B cell (primary cell): ENCODE measurements at regions not wholly inside any gene's neighbourhood (a gene's known extent, or its start where the extent isn't known, plus 50 kb on each side); places are given as distances from the start of the nearest gene placed in this dataset.

Source experiments
- ATAC-seq: fragments of 200-7000 bp; cut with Tn5 transposase; one replicate; pipeline ENCODE4 v1.10.0; 2021; ENCODE audit warnings: low read depth, mild to moderate bottlenecking, moderate number of reproducible peaks, moderate library complexity
- CTCF ChIA-PET: fragments of 350-600 bp; sonication (Branson Sonifier 250); formaldehyde crosslinking; loops from one replicate; lab custom pipeline; 2021; ENCODE audit warnings: antibody characterized with exemption, inconsistent platforms; lab: Charles Lee
- POLR2A ChIA-PET: fragments of 350-600 bp; sonication (Branson Sonifier 250); formaldehyde crosslinking; loops from one replicate; lab custom pipeline; 2021; ENCODE audit warnings: antibody characterized with exemption; lab: Charles Lee
- DNase-seq: peaks from one replicate; pipeline ENCODE4 v3.0.0; 2013
- H2AFZ ChIP-seq: 2 replicates; pipeline ENCODE4 v1.6.1; 2012; ENCODE audit warnings: mild to moderate bottlenecking, low read depth, low read length; ENCODE audit not compliant: insufficient read depth, poor library complexity, severe bottlenecking
- H3K27ac ChIP-seq, 2 donors: 1 replicate in 1 of 2; 2 replicates in 1 of 2; pipeline ENCODE4 v1.5.1; 2012 to 2013; ENCODE audit warnings: low read length in 2 of 2, mild to moderate bottlenecking in 2 of 2, moderate library complexity in 1 of 2
- H3K27me3 ChIP-seq, 4 experiments: fragments of 200-600 bp in 1 of 4; sonication (generic) in 1 of 4; replicated peaks in 1 of 4; 1 replicate in 2 of 4; 2 replicates in 2 of 4; pipeline versions ENCODE4 v1.6.1 to v1.7.0; 2013 to 2016; ENCODE audit warnings: low read length in 3 of 4, mild to moderate bottlenecking in 2 of 4, mixed read lengths in 1 of 4, moderate library complexity in 1 of 4; ENCODE audit not compliant: insufficient read depth in 4 of 4, control insufficient read depth in 3 of 4; ENCODE audit errors: control extremely low read depth in 1 of 4
- H3K36me3 ChIP-seq, 2 experiments: replicated peaks in 1 of 2; 1 replicate in 1 of 2; 2 replicates in 1 of 2; pipeline versions ENCODE4 v1.6.1 to v1.7.1; 2013; ENCODE audit warnings: low read length in 1 of 2; ENCODE audit not compliant: insufficient read depth in 2 of 2, control insufficient read depth in 1 of 2; ENCODE audit errors: control extremely low read depth in 1 of 2, extremely low read depth in 1 of 2
- H3K4me1 ChIP-seq, 2 donors: fragments of 200-600 bp in 1 of 2; sonication (generic) in 1 of 2; 1 replicate in 1 of 2; 2 replicates in 1 of 2; pipeline versions ENCODE4 v1.5.1 to v1.6.1; 2013 to 2017; ENCODE audit warnings: low read length in 2 of 2; ENCODE audit not compliant: control insufficient read depth in 2 of 2, insufficient read depth in 2 of 2
- H3K4me2 ChIP-seq: replicated peaks from 2 replicates; pipeline ENCODE3; 2012; ENCODE audit warnings: mild to moderate bottlenecking, low read depth, low read length; ENCODE audit not compliant: poor library complexity, severe bottlenecking
- H3K4me3 ChIP-seq, 5 experiments: fragments of 200-600 bp in 1 of 5; sonication (generic) in 1 of 5; 1 replicate in 3 of 5; 2 replicates in 2 of 5; pipeline versions ENCODE4 v1.5.1 to v1.7.0; 2011 to 2016; ENCODE audit warnings: low read length in 4 of 5, mild to moderate bottlenecking in 4 of 5, low read depth in 2 of 5, control low read depth in 1 of 5, moderate library complexity in 1 of 5; ENCODE audit not compliant: insufficient read depth in 1 of 5; ENCODE audit errors: control extremely low read depth in 1 of 5, extremely low read depth in 1 of 5
- H3K79me2 ChIP-seq: fragments of 200-600 bp; sonication (generic); one replicate; pipeline ENCODE4 v1.6.0; 2016; ENCODE audit warnings: low read length; ENCODE audit not compliant: control insufficient read depth, insufficient read depth
- H3K9ac ChIP-seq: fragments of 200-600 bp; sonication (generic); 2 replicates; pipeline ENCODE4 v1.6.1; 2017; ENCODE audit warnings: mild to moderate bottlenecking, low read length, moderate library complexity
- H3K9me3 ChIP-seq, 3 donors: one replicate each; pipeline versions ENCODE4 v1.6.1 to v1.7.1; 2013; ENCODE audit warnings: low read length in 2 of 3; ENCODE audit not compliant: control insufficient read depth in 2 of 3, insufficient read depth in 1 of 3; ENCODE audit errors: control extremely low read depth in 1 of 3
- H4K20me1 ChIP-seq: 2 replicates; pipeline ENCODE4 v1.6.0; 2012; ENCODE audit warnings: mild to moderate bottlenecking, low read length; ENCODE audit not compliant: insufficient read depth, control insufficient read depth, poor library complexity, severe bottlenecking
- H3K27ac Mint-ChIP-seq: one replicate; pipeline ENCODE4 v1.8.0; 2021; ENCODE audit warnings: mixed read lengths
- H3K27me3 Mint-ChIP-seq: one replicate; pipeline ENCODE4 v1.8.0; 2021; ENCODE audit warnings: mixed read lengths
- H3K4me1 Mint-ChIP-seq: one replicate; pipeline ENCODE4 v1.8.0; 2021; ENCODE audit warnings: mixed read lengths
- H3K4me3 Mint-ChIP-seq: one replicate; pipeline ENCODE4 v1.8.0; 2021; ENCODE audit warnings: mixed read lengths
- H3K9me3 Mint-ChIP-seq: one replicate; pipeline ENCODE4 v1.8.0; 2022; ENCODE audit warnings: mixed read lengths; ENCODE audit not compliant: insufficient read depth
- EZH2 ChIP-seq: IDR thresholded peaks from 2 replicates; pipeline ENCODE4 v1.6.1; 2012; ENCODE audit warnings: borderline replicate concordance, low read depth, mild to moderate bottlenecking, moderate library complexity, low read length; ENCODE audit not compliant: insufficient read depth, poor library complexity, severe bottlenecking
- WGBS: methylation state at CpG from one replicate; pipeline ENCODE4 v1.1.5; 2013; ENCODE audit warnings: missing lambda C conversion rate; ENCODE audit not compliant: insufficient coverage; 5-methylcytosine and 5-hydroxymethylcytosine counted together
- intact Hi-C: fragments of 100-400 bp; cut with micrococcal nuclease; formaldehyde crosslinking; loops from one replicate; pipeline ENCODE4 v1.10.0; 2022
- TF ChIP-seq, protein P1 (sequence below): fragments of 200-600 bp; IDR thresholded peaks from one replicate; pipeline ENCODE4 v1.8.0; 2022; ENCODE audit warnings: antibody characterized with exemption, mild to moderate bottlenecking

DNA sequence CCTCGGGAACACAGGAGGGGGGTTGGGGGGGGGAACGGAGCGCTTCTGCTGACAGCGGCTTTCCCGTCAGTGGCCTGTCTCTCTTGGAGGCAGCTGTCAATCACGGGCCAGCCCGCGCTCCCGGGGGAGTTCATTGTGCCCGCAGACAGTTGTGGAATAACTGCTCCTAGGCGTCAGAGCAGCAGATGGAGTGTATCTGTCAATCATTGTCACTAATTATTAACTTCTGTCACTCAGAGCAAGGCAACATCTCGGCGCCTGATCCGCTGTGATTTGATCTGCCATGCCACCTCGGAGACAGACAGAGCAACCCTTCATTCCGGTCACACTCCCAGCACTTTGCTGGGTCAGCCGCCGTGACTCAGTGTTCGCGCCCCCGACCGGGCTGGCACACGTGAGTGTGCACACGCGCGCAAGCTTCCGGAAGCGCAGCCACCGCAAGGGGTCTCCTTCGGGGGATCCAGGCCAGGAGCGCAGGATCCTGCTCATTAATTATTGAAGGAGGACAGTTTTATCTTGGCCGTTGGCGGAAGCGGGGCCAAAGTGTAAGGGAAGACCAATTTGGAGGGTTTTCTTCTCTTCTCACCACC, 75.8 kb downstream of the RRAGC start:
- Histone ChIP-seq H3K27ac (no peak overlapping the region), H3K9me3 (no peaks in the 10 kb centered on the region), H3K4me2 (no peak overlapping the region), H4K20me1 (no peaks in the 10 kb centered on the region), H3K4me3 (no peak overlapping the region), H3K36me3 (no peaks in the 10 kb centered on the region), H3K27me3 (peaks cover 0 to 33% (median 11%) of the 10 kb centered on the region in 4 experiments), H3K4me1 (no peaks in the 10 kb centered on the region), H2AFZ (no peak overlapping the region), H3K9ac (no peak overlapping the region), H3K79me2 (no peaks in the 10 kb centered on the region)
- no peak for TF ChIP-seq EZH2
- peaks cover 76% of the 10 kb centered on the region for H3K27me3 Mint-ChIP-seq
- H3K27ac Mint-ChIP-seq, result no peak overlapping the region
- 37% methylated on average over 25 of the region's 34 CpGs for WGBS
- DNase-seq, result no peak
- H3K9me3 Mint-ChIP-seq, result no peaks in the 10 kb centered on the region
- ChIA-PET POLR2A (no interaction called here), CTCF (no interaction called here)
- H3K4me3 Mint-ChIP-seq, result peak overlapping the region; percentile 30
- ATAC-seq, result no peak
- intact Hi-C loops, result no loop called here
- H3K4me1 Mint-ChIP-seq, result peaks cover 9% of the 10 kb centered on the region

DNA sequence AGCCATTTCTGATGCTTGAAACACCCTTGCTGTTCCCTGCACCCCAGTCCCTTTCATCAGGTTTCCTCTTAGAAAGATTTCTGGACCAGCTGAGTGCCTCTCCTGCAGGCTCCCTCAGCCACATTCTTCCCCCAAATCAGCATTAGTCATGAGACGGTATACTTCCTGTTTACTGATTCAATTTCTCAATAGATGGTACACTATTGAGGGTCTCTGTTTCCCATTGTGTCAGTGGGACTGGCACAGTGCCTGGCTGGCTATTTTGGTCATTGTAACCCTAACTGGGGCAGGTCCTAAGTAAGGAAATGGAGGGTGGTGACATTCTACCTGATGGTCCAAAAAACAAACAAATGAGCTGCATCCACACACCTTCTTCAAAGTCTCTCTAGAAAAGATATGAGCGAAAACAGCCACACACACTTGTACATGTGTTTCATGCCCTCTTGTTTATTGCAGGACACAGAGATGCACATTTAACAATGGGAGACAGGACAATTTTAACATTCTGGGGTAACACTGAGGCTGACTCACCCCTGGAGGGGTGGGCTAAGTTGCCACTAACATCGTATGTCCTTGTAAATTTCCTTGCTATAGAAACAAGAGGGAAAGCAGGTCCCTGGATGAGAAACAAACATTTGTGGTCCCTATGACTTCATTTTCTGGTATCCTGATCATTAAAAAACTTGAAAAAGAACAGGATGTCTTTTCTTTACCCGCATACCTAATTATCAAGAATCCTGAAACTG, 77.5 kb downstream of the RRAGC start:
- Histone ChIP-seq H2AFZ (no peak overlapping the region), H3K79me2 (no peaks in the 10 kb centered on the region), H3K4me1 (no peaks in the 10 kb centered on the region), H3K27ac (no peak overlapping the region), H3K36me3 (no peaks in the 10 kb centered on the region), H4K20me1 (no peaks in the 10 kb centered on the region), H3K4me3 (no peak overlapping the region), H3K27me3 (peaks cover 0 to 29% (median 10%) of the 10 kb centered on the region in 4 experiments), H3K9ac (no peak overlapping the region), H3K4me2 (no peak overlapping the region), H3K9me3 (no peaks in the 10 kb centered on the region)
- intact Hi-C loops, result no loop called here
- Mint-ChIP-seq H3K9me3 (no peaks in the 10 kb centered on the region), H3K4me1 (peaks cover 9% of the 10 kb centered on the region), H3K27ac (no peak overlapping the region), H3K27me3 (peaks cover 63% of the 10 kb centered on the region), H3K4me3 (no peak overlapping the region)
- TF ChIP-seq EZH2, result no peak
- TF ChIP-seq, protein P1, sequence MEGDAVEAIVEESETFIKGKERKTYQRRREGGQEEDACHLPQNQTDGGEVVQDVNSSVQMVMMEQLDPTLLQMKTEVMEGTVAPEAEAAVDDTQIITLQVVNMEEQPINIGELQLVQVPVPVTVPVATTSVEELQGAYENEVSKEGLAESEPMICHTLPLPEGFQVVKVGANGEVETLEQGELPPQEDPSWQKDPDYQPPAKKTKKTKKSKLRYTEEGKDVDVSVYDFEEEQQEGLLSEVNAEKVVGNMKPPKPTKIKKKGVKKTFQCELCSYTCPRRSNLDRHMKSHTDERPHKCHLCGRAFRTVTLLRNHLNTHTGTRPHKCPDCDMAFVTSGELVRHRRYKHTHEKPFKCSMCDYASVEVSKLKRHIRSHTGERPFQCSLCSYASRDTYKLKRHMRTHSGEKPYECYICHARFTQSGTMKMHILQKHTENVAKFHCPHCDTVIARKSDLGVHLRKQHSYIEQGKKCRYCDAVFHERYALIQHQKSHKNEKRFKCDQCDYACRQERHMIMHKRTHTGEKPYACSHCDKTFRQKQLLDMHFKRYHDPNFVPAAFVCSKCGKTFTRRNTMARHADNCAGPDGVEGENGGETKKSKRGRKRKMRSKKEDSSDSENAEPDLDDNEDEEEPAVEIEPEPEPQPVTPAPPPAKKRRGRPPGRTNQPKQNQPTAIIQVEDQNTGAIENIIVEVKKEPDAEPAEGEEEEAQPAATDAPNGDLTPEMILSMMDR, result no peak
- ChIA-PET POLR2A (no interaction called here), CTCF (no interaction called here)
- ATAC-seq (no peak), DNase-seq (no peak)
- 100% methylated on average over 2 of the region's 4 CpGs for WGBS
